IPS-18a (cell line): ENCODE measurements at regions not wholly inside any gene's neighbourhood (a gene's known extent, or its start where the extent isn't known, plus 50 kb on each side); places are given as distances from the start of the nearest gene placed in this dataset.

Experiments used
- H3K27ac ChIP-seq: one replicate; pipeline ENCODE4 v1.5.1; 2013; ENCODE audit warnings: low read length
- H3K27me3 ChIP-seq: one replicate; pipeline ENCODE4 v1.6.1; 2013; ENCODE audit warnings: mild to moderate bottlenecking, low read length; ENCODE audit not compliant: control insufficient read depth, insufficient read depth
- H3K36me3 ChIP-seq: one replicate; pipeline ENCODE4 v1.6.1; 2013; ENCODE audit warnings: low read depth, low read length; ENCODE audit not compliant: control insufficient read depth
- H3K4me1 ChIP-seq: one replicate; pipeline ENCODE4 v1.6.1; 2013; ENCODE audit warnings: low read depth, low read length; ENCODE audit not compliant: control insufficient read depth
- H3K4me3 ChIP-seq: one replicate; pipeline ENCODE4 v1.5.1; 2013; ENCODE audit warnings: low read length
- H3K9ac ChIP-seq: one replicate; pipeline ENCODE4 v1.6.1; 2013; ENCODE audit warnings: mild to moderate bottlenecking, low read length, moderate library complexity
- H3K9me3 ChIP-seq: one replicate; pipeline ENCODE4 v1.6.1; 2013; ENCODE audit warnings: low read depth, low read length; ENCODE audit not compliant: control insufficient read depth

DNA sequence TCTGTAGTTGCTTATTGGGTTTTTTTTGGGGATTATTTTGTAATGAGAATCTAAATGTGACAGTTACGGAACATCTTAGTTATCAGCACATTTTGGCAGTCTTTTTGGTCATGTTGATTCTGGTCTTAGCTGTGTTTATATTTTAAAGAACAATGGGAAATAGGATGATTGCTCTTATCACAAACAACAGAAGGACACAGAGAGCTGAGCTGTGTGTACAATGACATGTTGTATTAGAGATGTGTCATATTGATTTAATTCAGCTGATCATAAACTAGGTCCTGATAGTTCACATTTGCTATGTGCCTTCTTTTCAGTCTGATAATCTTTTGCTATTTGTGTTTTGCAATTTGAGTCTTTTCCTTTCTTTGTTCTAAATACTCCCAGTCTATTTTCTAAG lies 781.7 kb downstream of the TRHDE start:
- no peak overlapping the region for H3K27ac ChIP-seq
- H3K4me3 ChIP-seq, result no peak overlapping the region
- no peak overlapping the region for H3K9ac ChIP-seq
- H3K4me1 ChIP-seq, result no peaks in the 10 kb centered on the region
- no peaks in the 10 kb centered on the region for H3K36me3 ChIP-seq
- H3K9me3 ChIP-seq, result no peaks in the 10 kb centered on the region
- no peaks in the 10 kb centered on the region for H3K27me3 ChIP-seq

DNA sequence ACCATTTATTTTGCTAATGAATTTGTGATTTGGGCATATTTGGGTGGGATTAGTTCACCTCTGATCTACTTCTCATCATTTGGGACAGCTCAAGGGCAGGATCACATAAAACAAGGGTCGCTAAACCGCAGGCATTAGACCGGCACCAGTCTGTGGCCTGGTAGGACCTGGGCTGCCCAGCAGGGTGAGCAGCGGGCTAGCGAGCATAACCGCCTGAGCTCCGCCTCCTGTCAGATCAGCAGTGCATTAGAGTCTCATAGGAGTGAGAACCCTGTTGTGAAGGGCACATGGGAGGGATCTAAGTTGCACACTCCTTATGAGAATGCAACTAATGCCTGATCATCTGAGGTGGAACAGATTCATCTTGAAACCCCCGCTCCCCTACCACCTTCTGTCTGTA lies 785.3 kb downstream of the TRHDE start:
- Histone ChIP-seq H3K4me1 (no peaks in the 10 kb centered on the region), H3K9me3 (no peaks in the 10 kb centered on the region), H3K27me3 (no peaks in the 10 kb centered on the region), H3K4me3 (no peak overlapping the region), H3K9ac (no peak overlapping the region), H3K36me3 (no peaks in the 10 kb centered on the region), H3K27ac (no peak overlapping the region)

GRCh38 chr12:73065913-73066312 lies 793.7 kb downstream of the TRHDE start:
- Histone ChIP-seq H3K27me3 (no peaks in the 10 kb centered on the region), H3K9me3 (no peaks in the 10 kb centered on the region), H3K4me1 (peaks cover 4% of the 10 kb centered on the region), H3K36me3 (no peaks in the 10 kb centered on the region), H3K9ac (no peak overlapping the region), H3K27ac (no peak overlapping the region), H3K4me3 (no peak overlapping the region)

DNA sequence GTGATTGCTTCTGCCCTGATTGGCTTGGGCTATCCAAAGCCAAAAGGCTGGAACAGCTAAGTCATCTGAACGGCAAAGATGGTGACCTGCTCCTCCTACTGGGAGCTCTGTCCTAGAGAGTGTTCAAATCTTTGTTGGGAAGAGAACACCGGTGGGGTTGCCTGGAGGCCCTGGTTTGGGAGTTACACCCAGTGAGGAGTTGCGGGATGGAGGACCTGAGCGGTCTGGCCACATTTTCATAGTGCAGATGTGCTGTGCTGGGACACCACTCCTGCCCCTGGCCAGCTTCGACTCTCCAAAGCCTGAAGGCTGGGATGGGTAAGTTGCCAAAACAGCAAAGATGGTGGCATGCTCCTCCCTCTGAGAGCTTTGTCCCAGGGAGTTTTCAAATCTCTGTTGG lies 795.4 kb downstream of the TRHDE start:
- Histone ChIP-seq H3K27me3 (no peaks in the 10 kb centered on the region), H3K36me3 (no peaks in the 10 kb centered on the region), H3K27ac (no peak overlapping the region), H3K4me3 (no peak overlapping the region), H3K9ac (no peak overlapping the region), H3K9me3 (no peaks in the 10 kb centered on the region), H3K4me1 (peaks cover 4% of the 10 kb centered on the region)

- H3K4me1 ChIP-seq, result no peaks in the 10 kb centered on the region
- H3K4me3 ChIP-seq, result no peak overlapping the region
Measured at GRCh38 chr12:73072214-73072613, 800.0 kb downstream of the TRHDE start.

GRCh38 chr12:73076760-73077159 lies 804.6 kb downstream of the TRHDE start:
- H3K27ac ChIP-seq, result no peak overlapping the region
- H3K27me3 ChIP-seq, result no peaks in the 10 kb centered on the region
- H3K4me1 ChIP-seq, result no peaks in the 10 kb centered on the region
- no peaks in the 10 kb centered on the region for H3K9me3 ChIP-seq
- no peak overlapping the region for H3K4me3 ChIP-seq
- H3K36me3 ChIP-seq, result no peaks in the 10 kb centered on the region
- H3K9ac ChIP-seq, result no peak overlapping the region

More at GRCh38 chr12:73072214-73072613, 800.0 kb downstream of the TRHDE start:
- Histone ChIP-seq H3K9me3 (no peaks in the 10 kb centered on the region), H3K27ac (no peak overlapping the region), H3K36me3 (no peaks in the 10 kb centered on the region), H3K9ac (no peak overlapping the region), H3K27me3 (no peaks in the 10 kb centered on the region)

GRCh38 chr12:73083736-73084135 lies 811.6 kb downstream of the TRHDE start:
- H3K27me3 ChIP-seq, result no peaks in the 10 kb centered on the region
- no peak overlapping the region for H3K4me3 ChIP-seq
- no peaks in the 10 kb centered on the region for H3K9me3 ChIP-seq
- no peaks in the 10 kb centered on the region for H3K4me1 ChIP-seq
- no peak overlapping the region for H3K27ac ChIP-seq
- H3K9ac ChIP-seq, result no peak overlapping the region
- no peaks in the 10 kb centered on the region for H3K36me3 ChIP-seq

GRCh38 chr12:73106296-73106695 lies 834.1 kb downstream of the TRHDE start:
- no peaks in the 10 kb centered on the region for H3K9me3 ChIP-seq
- H3K27ac ChIP-seq, result no peak overlapping the region
- no peaks in the 10 kb centered on the region for H3K36me3 ChIP-seq

DNA sequence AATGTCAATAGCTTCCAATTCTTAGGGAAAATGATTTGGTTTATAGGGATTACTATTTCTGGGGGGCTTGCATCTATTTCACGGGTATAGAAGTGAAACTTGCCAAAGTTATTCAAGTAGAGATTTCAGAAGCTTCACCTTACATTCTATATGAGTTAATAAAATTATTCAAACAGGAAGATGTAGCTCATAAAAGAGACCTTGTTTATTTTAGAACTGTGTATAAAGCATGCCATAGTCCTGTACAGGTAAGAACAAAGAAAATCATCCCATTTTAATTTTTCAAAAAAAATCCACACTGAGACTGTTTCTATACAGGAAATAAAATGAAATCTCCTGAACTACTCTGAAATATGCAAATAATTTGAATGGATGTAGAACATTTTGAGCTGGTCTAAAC lies 834.7 kb downstream of the TRHDE start:
- H3K9me3 ChIP-seq, result no peaks in the 10 kb centered on the region
- no peak overlapping the region for H3K4me3 ChIP-seq
- H3K9ac ChIP-seq, result no peak overlapping the region
- H3K27ac ChIP-seq, result no peak overlapping the region
- no peaks in the 10 kb centered on the region for H3K27me3 ChIP-seq
- no peaks in the 10 kb centered on the region for H3K4me1 ChIP-seq
- no peaks in the 10 kb centered on the region for H3K36me3 ChIP-seq

More at GRCh38 chr12:73106296-73106695, 834.1 kb downstream of the TRHDE start:
- Histone ChIP-seq H3K4me1 (no peaks in the 10 kb centered on the region), H3K9ac (no peak overlapping the region), H3K27me3 (no peaks in the 10 kb centered on the region), H3K4me3 (no peak overlapping the region)

DNA sequence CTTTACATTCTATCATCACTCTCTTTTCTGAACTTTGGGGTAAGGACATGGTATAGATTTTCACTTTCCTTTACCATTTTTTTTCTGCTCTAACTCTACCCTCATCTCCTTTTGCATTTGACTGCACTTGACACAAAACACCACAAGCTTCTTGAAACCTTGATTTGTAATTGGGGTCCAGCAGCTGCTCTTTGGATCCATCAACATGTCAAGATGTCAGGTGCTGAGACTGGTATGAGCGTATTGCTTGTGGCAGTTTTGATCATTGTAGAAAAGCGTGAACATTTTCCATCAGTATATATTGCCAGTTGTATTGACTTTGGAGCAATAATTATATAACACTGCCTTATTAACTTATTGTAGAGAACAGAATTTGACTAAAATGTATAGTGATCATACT lies 838.6 kb downstream of the TRHDE start:
- H3K9ac ChIP-seq, result no peak overlapping the region
- no peak overlapping the region for H3K4me3 ChIP-seq
- H3K4me1 ChIP-seq, result no peaks in the 10 kb centered on the region
- H3K27me3 ChIP-seq, result no peaks in the 10 kb centered on the region
- no peaks in the 10 kb centered on the region for H3K9me3 ChIP-seq
- no peak overlapping the region for H3K27ac ChIP-seq
- no peaks in the 10 kb centered on the region for H3K36me3 ChIP-seq

- Histone ChIP-seq H3K27ac (no peak overlapping the region), H3K9ac (no peak overlapping the region), H3K4me3 (no peak overlapping the region), H3K36me3 (no peaks in the 10 kb centered on the region), H3K27me3 (no peaks in the 10 kb centered on the region), H3K4me1 (no peaks in the 10 kb centered on the region), H3K9me3 (no peaks in the 10 kb centered on the region)
Measured at GRCh38 chr12:73112035-73112816, 840.1 kb downstream of the TRHDE start.

DNA sequence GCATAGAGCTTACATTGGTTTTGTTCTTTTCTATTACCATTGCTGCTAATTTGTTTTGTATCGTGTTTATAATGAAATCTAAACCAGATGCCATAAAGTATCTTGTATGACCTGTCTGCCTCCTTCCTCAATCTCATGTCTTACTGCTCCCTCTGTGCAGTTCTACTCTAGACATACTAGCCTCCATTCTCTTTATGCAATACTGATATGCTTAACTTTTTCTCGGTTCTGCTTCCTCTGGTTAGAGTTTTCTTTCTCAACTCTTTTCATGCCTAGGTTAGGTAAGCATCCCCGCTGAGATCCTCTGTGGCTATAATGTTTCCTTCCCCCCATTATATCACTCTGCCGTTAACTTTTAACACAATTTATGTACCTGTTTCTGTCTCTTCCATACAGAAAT lies 852.3 kb downstream of the TRHDE start:
- Histone ChIP-seq H3K27ac (no peak overlapping the region), H3K9ac (no peak overlapping the region), H3K36me3 (no peaks in the 10 kb centered on the region), H3K4me1 (no peaks in the 10 kb centered on the region), H3K27me3 (no peaks in the 10 kb centered on the region), H3K4me3 (no peak overlapping the region), H3K9me3 (no peaks in the 10 kb centered on the region)
